ENCODE measurements at regions not wholly inside any gene's neighbourhood (a gene's known extent, or its start where the extent isn't known, plus 50 kb on each side); places are given as distances from the start of the nearest gene placed in this dataset.

GRCh38 chr2:177342736-177343135, 49.8 kb upstream of the AGPS start:
- no peak for DNase-seq (ENCODE audit: low read depth)
